ENCODE measurements at regions not wholly inside any gene's neighbourhood (a gene's known extent, or its start where the extent isn't known, plus 50 kb on each side); places are given as distances from the start of the nearest gene placed in this dataset.

- peak; percentile 82 for DNase-seq (ENCODE audit: low read depth)
- no peak overlapping the region for H3K4me3 ChIP-seq (ENCODE audit: low read depth, low read length)
- TF ChIP-seq, protein P1, sequence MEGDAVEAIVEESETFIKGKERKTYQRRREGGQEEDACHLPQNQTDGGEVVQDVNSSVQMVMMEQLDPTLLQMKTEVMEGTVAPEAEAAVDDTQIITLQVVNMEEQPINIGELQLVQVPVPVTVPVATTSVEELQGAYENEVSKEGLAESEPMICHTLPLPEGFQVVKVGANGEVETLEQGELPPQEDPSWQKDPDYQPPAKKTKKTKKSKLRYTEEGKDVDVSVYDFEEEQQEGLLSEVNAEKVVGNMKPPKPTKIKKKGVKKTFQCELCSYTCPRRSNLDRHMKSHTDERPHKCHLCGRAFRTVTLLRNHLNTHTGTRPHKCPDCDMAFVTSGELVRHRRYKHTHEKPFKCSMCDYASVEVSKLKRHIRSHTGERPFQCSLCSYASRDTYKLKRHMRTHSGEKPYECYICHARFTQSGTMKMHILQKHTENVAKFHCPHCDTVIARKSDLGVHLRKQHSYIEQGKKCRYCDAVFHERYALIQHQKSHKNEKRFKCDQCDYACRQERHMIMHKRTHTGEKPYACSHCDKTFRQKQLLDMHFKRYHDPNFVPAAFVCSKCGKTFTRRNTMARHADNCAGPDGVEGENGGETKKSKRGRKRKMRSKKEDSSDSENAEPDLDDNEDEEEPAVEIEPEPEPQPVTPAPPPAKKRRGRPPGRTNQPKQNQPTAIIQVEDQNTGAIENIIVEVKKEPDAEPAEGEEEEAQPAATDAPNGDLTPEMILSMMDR (conservative IDR thresholded peaks at IDR 0.05; ENCODE audit: low read depth, low read length), result peak; percentile 48
Measured at GRCh38 chr10:113326160-113327111, 226.4 kb upstream of the HABP2 start.

DNA sequence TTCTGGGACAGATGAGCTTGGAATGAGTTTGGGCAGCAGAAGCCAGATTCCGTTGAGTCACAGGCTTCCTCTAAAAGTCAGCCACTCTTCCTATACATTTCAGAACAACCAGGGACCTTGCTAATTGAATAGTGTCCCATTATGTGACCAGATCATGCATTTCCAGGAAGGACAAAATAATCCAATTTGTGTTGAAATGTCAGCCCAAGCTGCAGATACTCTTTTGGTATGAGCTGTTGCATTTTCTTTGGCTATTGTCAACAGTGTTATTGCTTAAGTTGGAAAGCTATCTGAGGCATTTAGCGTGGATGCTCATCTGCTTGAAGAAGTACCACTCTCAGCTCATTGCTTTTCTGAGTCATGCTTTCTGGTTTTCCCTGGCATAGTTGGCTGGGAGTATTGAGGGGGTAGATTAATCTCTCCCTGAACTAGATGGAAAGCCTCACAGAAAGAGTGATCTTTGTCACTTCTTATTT, 223.7 kb upstream of the HABP2 start:
- no peak overlapping the region for H3K4me3 ChIP-seq (ENCODE audit: low read depth, low read length)
- TF ChIP-seq, protein P1 (conservative IDR thresholded peaks at IDR 0.05; ENCODE audit: low read depth, low read length), result no peak
- DNase-seq (ENCODE audit: low read depth), result peak; percentile 86

DNA sequence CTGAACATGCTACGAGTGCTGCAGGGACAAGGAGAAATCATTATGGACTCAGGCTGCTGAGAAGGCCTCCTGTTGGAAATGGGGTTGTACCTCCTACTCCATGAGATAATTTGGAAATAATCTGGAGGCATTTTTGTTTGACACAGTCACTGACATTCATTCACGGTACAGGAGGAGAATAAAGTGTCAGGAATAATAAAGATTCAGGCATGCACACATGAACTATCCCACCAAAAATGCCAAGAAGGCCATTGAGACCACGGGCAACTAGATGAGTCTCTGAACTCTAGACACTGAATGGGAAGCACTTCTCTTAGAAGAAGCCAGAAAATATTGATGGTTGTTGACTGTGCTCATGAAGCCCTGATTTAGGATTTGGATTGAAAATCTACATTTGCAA, 220.9 kb upstream of the HABP2 start:
- H3K4me3 ChIP-seq (ENCODE audit: low read depth, low read length), result no peak overlapping the region
- DNase-seq (ENCODE audit: low read depth), result no peak
- TF ChIP-seq, protein P1 (conservative IDR thresholded peaks at IDR 0.05; ENCODE audit: low read depth, low read length), result no peak

DNA sequence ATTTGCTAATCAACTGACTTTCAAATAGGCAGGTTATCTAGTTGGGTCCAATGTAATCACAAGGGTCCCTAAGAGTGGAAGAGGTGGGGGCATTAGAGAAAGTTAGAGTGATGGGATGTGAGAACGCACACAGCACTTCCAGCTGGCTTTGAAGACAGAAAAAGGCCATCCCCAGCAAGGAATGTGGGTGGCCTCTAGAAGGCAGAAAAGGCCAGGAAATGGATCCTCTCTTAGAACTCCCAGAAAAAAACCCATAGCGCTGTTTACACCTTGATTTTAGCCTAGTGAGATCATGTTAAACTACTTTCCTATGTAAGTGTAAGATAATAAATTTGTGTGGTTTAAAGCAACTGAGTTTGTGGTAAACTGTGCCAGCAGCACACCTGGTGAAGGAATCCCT, 219.5 kb upstream of the HABP2 start:
- TF ChIP-seq, protein P1 (conservative IDR thresholded peaks at IDR 0.05; ENCODE audit: low read depth, low read length), result no peak
- DNase-seq (ENCODE audit: low read depth), result peak; percentile 6
- no peak overlapping the region for H3K4me3 ChIP-seq (ENCODE audit: low read depth, low read length)

DNA sequence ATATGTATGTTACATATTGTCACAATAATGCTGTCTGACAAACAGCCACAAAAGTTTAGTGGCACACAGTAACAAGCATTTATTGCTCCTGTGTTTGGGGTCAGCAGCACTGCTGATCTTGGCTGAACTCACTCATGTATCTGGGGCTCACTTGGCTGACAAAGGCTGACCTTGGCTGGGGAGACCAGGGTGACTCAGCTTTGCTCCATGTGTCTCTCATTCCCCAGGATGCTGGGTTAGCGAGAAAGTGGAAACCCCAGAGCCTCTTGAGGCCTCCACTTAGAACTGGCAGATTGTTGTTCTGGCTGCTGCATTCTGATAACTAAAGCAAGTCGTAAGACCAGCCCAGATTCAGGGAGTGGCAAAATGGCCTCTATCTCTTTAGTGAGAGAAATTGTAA, 217.3 kb upstream of the HABP2 start:
- peak; percentile 84 for DNase-seq (ENCODE audit: low read depth)
- no peak overlapping the region for H3K4me3 ChIP-seq (ENCODE audit: low read depth, low read length)
- TF ChIP-seq, protein P1 (conservative IDR thresholded peaks at IDR 0.05; ENCODE audit: low read depth, low read length), result no peak

DNA sequence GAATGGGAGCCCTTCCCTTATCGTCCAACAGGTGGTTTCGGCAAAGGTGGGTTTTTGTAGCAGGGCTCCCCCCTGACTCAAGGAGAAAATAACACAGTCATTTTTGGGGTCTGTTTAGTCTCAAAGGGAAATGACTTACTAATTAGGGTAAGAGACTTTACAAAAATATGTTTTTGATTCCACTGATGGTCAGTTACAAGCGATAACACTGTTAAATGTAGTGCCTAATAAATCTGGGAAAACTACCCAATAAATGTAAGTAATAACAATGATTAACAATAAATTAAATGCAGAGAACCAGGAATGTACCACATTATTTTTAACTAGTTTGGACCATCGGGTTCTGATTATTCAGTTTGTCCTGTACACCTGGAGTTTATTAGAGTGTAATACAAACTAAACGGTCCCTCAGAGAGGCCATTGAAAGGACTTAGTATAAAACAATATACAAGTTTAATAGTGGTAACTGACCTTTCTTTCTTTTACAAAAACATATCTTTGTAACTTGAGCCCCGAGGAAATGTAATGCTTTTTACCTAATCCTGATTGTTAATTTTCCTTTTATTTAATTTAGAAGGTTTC, 216.2 kb upstream of the HABP2 start:
- no peak for DNase-seq (ENCODE audit: low read depth)
- H3K4me3 ChIP-seq (ENCODE audit: low read depth, low read length), result no peak overlapping the region

More for the DNA sequence above, 216.2 kb upstream of the HABP2 start:
- TF ChIP-seq, protein P1 (conservative IDR thresholded peaks at IDR 0.05; ENCODE audit: low read depth, low read length), result no peak

All from choroid plexus epithelial cell (primary cell).